NB4 (cell line): ENCODE measurements at regions not wholly inside any gene's neighbourhood (a gene's known extent, or its start where the extent isn't known, plus 50 kb on each side); places are given as distances from the start of the nearest gene placed in this dataset.

Source experiments
- POLR2A ChIP-seq: IDR thresholded peaks from 2 replicates; pipeline ENCODE4 v1.6.1; 2011; ENCODE audit warnings: mild to moderate bottlenecking; ENCODE audit not compliant: insufficient read length; ENCODE audit errors: extremely low read depth
- TF ChIP-seq, protein P1 (sequence below): IDR thresholded peaks from one replicate; pipeline ENCODE4 v1.5.1; 2012; ENCODE audit warnings: low read depth, low read length

- TF ChIP-seq, protein P1, sequence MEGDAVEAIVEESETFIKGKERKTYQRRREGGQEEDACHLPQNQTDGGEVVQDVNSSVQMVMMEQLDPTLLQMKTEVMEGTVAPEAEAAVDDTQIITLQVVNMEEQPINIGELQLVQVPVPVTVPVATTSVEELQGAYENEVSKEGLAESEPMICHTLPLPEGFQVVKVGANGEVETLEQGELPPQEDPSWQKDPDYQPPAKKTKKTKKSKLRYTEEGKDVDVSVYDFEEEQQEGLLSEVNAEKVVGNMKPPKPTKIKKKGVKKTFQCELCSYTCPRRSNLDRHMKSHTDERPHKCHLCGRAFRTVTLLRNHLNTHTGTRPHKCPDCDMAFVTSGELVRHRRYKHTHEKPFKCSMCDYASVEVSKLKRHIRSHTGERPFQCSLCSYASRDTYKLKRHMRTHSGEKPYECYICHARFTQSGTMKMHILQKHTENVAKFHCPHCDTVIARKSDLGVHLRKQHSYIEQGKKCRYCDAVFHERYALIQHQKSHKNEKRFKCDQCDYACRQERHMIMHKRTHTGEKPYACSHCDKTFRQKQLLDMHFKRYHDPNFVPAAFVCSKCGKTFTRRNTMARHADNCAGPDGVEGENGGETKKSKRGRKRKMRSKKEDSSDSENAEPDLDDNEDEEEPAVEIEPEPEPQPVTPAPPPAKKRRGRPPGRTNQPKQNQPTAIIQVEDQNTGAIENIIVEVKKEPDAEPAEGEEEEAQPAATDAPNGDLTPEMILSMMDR, result no peak
- no peak for TF ChIP-seq POLR2A
Observed at GRCh38 chr2:60247471-60247870, 306.0 kb downstream of the BCL11A start.
